ENCODE measurements at regions not wholly inside any gene's neighbourhood (a gene's known extent, or its start where the extent isn't known, plus 50 kb on each side); places are given as distances from the start of the nearest gene placed in this dataset.

GRCh38 chr1:5312862-5313261 is 658.5 kb downstream of the AJAP1 start:
- Histone ChIP-seq H3K27ac (ENCODE audit: low read depth, low read length) (no peak overlapping the region), H3K4me1 (ENCODE audit: control insufficient read depth in 1 of 2, insufficient read depth in 2 of 2, low read length in 2 of 2) (no peaks in the 10 kb centered on the region), H3K36me3 (ENCODE audit: control insufficient read depth in 1 of 2, insufficient read depth in 2 of 2, low read length in 2 of 2) (no peaks in the 10 kb centered on the region), H4K20me1 (ENCODE audit: insufficient read depth) (no peaks in the 10 kb centered on the region), H3K4me3 (replicated peaks in 1 of 2; ENCODE audit: low read depth in 1 of 2, low read length in 2 of 2) (no peak overlapping the region), H2AFZ (ENCODE audit: low read depth, low read length, poor library complexity, severe bottlenecking) (no peak overlapping the region), H3K9me2 (ENCODE audit: insufficient read depth) (no peaks in the 10 kb centered on the region), H3K79me2 (ENCODE audit: insufficient read depth, low read length) (no peaks in the 10 kb centered on the region), H3K9ac (ENCODE audit: low read length) (no peak overlapping the region), H3K27me3 (ENCODE audit: insufficient read depth, low read length) (no peaks in the 10 kb centered on the region), H3K9me3 (ENCODE audit: control insufficient read depth in 1 of 2, insufficient read depth in 1 of 2, low read depth in 1 of 2, low read length in 2 of 2) (no peaks in the 10 kb centered on the region; a peak in 1 of 4 replicates), H3K4me2 (ENCODE audit: low read length) (no peak overlapping the region)
- DNase-seq (ENCODE audit: low read depth, low spot score), result no peak
- ATAC-seq, result no peak
- POLR2A ChIA-PET, result no interaction called here
- CTCF ChIA-PET, result no interaction called here
- intact Hi-C loops (cut with micrococcal nuclease), result no loop called here
- no peak for TF ChIP-seq SIN3A (IDR thresholded peaks at IDR 0.05; ENCODE audit: low read depth)
- no peak for TF ChIP-seq CBX3 (IDR thresholded peaks at IDR 0.05; ENCODE audit: low read depth)
- no peak for TF ChIP-seq EZH2 (IDR thresholded peaks at IDR 0.05)
- no peak for TF ChIP-seq CTCF (IDR thresholded peaks at IDR 0.05 in 2 of 3, conservative IDR thresholded peaks at IDR 0.05 in 1 of 3; ENCODE audit: borderline replicate concordance in 1 of 3, insufficient read depth in 1 of 3, low read depth in 2 of 3, low read length in 2 of 3)
- no peak for TF ChIP-seq EGR1 (IDR thresholded peaks at IDR 0.05; ENCODE audit: low read depth)
- TF ChIP-seq EZH2phosphoT487 (IDR thresholded peaks at IDR 0.05; ENCODE audit: borderline replicate concordance), result no peak
- TF ChIP-seq POLR2A (IDR thresholded peaks at IDR 0.05; ENCODE audit: borderline replicate concordance, extremely low read depth, insufficient read depth, insufficient read length), result no peak
- TF ChIP-seq ZNF274 (IDR thresholded peaks at IDR 0.05; ENCODE audit: low read depth, low read length), result no peak
- TF ChIP-seq MAX (IDR thresholded peaks at IDR 0.05), result no peak
- TF ChIP-seq FOSL1 (IDR thresholded peaks at IDR 0.05; ENCODE audit: low read depth), result no peak
- no peak for TF ChIP-seq RAD21 (IDR thresholded peaks at IDR 0.05; ENCODE audit: low read depth)
- TF ChIP-seq ZFX (IDR thresholded peaks at IDR 0.05), result no peak
- TF ChIP-seq REST (IDR thresholded peaks at IDR 0.05; ENCODE audit: low read depth), result no peak
- TF ChIP-seq TCF7L2 (IDR thresholded peaks at IDR 0.05; ENCODE audit: borderline replicate concordance, extremely low read depth, insufficient read depth, insufficient read length), result no peak
- no peak for TF ChIP-seq ZBTB33 (IDR thresholded peaks at IDR 0.05; ENCODE audit: extremely low read depth, insufficient replicate concordance, low read length)
- no TSS peak for BruUV-seq (replicated peaks)
- RAD21 ChIA-PET (ENCODE audit: low non-redundant PET in 1 of 2, low total read pairs in 2 of 2, uncharacterized antibody in 2 of 2, unreplicated experiment in 2 of 2), result no interaction called here

Measured in HCT116 (cell line).